ENCODE measurements at regions not wholly inside any gene's neighbourhood (a gene's known extent, or its start where the extent isn't known, plus 50 kb on each side); places are given as distances from the start of the nearest gene placed in this dataset. TPM values are rescaled to one million over a fixed set of nuclear protein-coding genes. Genes with fewer than 3 reads are reported as not detected.
"Not testable (repeated sequence)": the region's sequence is repeated elsewhere in the genome, so short reads cannot be mapped to it uniquely, and the experiment has no call there.

DNA sequence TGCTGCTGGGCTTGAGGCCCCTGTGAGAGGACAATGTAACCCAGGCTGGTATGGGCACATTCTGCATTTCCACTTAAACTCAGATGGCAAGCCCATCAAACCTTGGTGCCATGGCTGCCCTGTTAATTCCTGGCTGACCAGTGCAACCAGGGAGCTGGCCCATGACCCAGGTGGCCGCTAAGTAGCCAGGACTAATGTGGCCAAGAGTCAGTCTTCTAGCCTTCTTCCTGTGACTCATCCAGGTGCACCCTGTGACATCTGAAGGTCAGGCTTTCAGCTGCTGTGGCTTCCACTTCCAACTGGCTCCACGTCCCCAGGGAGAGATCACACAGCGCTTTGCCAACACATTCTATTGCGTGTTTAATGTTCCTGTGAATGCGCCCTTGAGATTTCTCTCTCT lies 50.5 kb upstream of the ROPN1B start:
- H3K9me2 ChIP-seq (replicated peaks; ENCODE audit: low read length); POLR2A ChIA-PET (ENCODE audit: unreplicated experiment); H3K4me1 ChIP-seq (ENCODE audit: insufficient read depth, low read length); H3K9me3 ChIP-seq (ENCODE audit: low read length); H3K36me3 ChIP-seq (ENCODE audit: low read depth, low read length); H3K27me3 ChIP-seq (ENCODE audit: low read length); H3F3A ChIP-seq (ENCODE audit: low read length, unreplicated experiment); CTCF ChIA-PET; H3K4me2 ChIP-seq (ENCODE audit: low read length); H3K4me3 ChIP-seq (ENCODE audit: low read length); H3K9ac ChIP-seq (ENCODE audit: low read length); DNase-seq; BruUV-seq (replicated peaks); H3K27ac ChIP-seq (ENCODE audit: low read length); H2AFZ ChIP-seq (ENCODE audit: low read length); H3K79me2 ChIP-seq (ENCODE audit: low read length); ATAC-seq; H4K20me1 ChIP-seq (ENCODE audit: low read length): not testable (repeated sequence)
- intact Hi-C loops (cut with micrococcal nuclease) = loop anchor here (5.0 kb wide), 1 partner anchor 559 kb away; the partner anchor contains the start of gene ZXDC

- CTCF ChIA-PET; H3K27me3 ChIP-seq (ENCODE audit: low read length); H3K36me3 ChIP-seq (ENCODE audit: low read depth, low read length); H3K9ac ChIP-seq (ENCODE audit: low read length); H3K4me3 ChIP-seq (ENCODE audit: low read length); H3K4me1 ChIP-seq (ENCODE audit: insufficient read depth, low read length); ATAC-seq; H4K20me1 ChIP-seq (ENCODE audit: low read length); H3K9me3 ChIP-seq (ENCODE audit: low read length); H3K9me2 ChIP-seq (replicated peaks; ENCODE audit: low read length); DNase-seq; H3F3A ChIP-seq (ENCODE audit: low read length, unreplicated experiment); H3K27ac ChIP-seq (ENCODE audit: low read length); POLR2A ChIA-PET (ENCODE audit: unreplicated experiment); BruUV-seq (replicated peaks); H3K79me2 ChIP-seq (ENCODE audit: low read length); H3K4me2 ChIP-seq (ENCODE audit: low read length); H2AFZ ChIP-seq (ENCODE audit: low read length): not testable (repeated sequence)
- intact Hi-C loops (cut with micrococcal nuclease) = loop anchor here (5.0 kb wide), 1 partner anchor 558 kb away; the partner anchor contains the start of gene ZXDC
Measured at GRCh38 chr3:125918866-125919265, 50.1 kb upstream of the ROPN1B start.

Small RNA genes lying in the stretch of these regions (microRNA-seq; reads per million reads assigned to microRNA genes)
- gene MIR548I1 (ENCODE audit: unreplicated experiment) = not detected
